Liver (tissue), 3 donors: ENCODE measurements at regions not wholly inside any gene's neighbourhood (a gene's known extent, or its start where the extent isn't known, plus 50 kb on each side); places are given as distances from the start of the nearest gene placed in this dataset.

Experiments used
- JUND ChIP-seq, 2 donors: IDR thresholded peaks; 2 replicates each; pipeline ENCODE4 v1.6.1; 2016; ENCODE audit warnings: antibody characterized with exemption in 2 of 2
- MAX ChIP-seq: IDR thresholded peaks from 2 replicates; pipeline ENCODE4 v1.6.1; 2016; ENCODE audit warnings: antibody characterized with exemption
- RAD21 ChIP-seq, 2 donors: IDR thresholded peaks; 2 replicates each; pipeline ENCODE4 v1.6.1; 2016; ENCODE audit warnings: antibody characterized with exemption in 2 of 2, mild to moderate bottlenecking in 2 of 2
- RXRA ChIP-seq, 2 donors: IDR thresholded peaks; 2 replicates each; pipeline ENCODE4 v1.6.1; 2017 to 2018; ENCODE audit warnings: antibody characterized with exemption in 2 of 2, mild to moderate bottlenecking in 1 of 2
- TAF1 ChIP-seq: conservative IDR thresholded peaks from 2 replicates; pipeline ENCODE4 v1.6.1; 2016; ENCODE audit warnings: antibody characterized with exemption, mild to moderate bottlenecking
- YY1 ChIP-seq: IDR thresholded peaks from 2 replicates; pipeline ENCODE4 v1.6.1; 2016; ENCODE audit warnings: antibody characterized with exemption, mild to moderate bottlenecking
- ZBTB33 ChIP-seq: IDR thresholded peaks from 2 replicates; pipeline ENCODE4 v1.6.1; 2016; ENCODE audit warnings: antibody characterized with exemption
- TF ChIP-seq, protein P1 (sequence below): fragments of 150-350 bp; IDR thresholded peaks from 2 replicates; pipeline ENCODE4 v1.5.1; 2017; ENCODE audit warnings: improper control_type of control experiment, low read depth, low read length; ENCODE audit not compliant: missing input control
- TF ChIP-seq, protein P2 (sequence below): IDR thresholded peaks from 2 replicates; pipeline ENCODE4 v1.6.1; 2016; ENCODE audit warnings: antibody characterized with exemption, mild to moderate bottlenecking
- donor health status: healthy.
- donor health status: healthy.

GRCh38 chr7:54090652-54091213 is 451.4 kb upstream of the VSTM2A start:
- TF ChIP-seq, protein P1, sequence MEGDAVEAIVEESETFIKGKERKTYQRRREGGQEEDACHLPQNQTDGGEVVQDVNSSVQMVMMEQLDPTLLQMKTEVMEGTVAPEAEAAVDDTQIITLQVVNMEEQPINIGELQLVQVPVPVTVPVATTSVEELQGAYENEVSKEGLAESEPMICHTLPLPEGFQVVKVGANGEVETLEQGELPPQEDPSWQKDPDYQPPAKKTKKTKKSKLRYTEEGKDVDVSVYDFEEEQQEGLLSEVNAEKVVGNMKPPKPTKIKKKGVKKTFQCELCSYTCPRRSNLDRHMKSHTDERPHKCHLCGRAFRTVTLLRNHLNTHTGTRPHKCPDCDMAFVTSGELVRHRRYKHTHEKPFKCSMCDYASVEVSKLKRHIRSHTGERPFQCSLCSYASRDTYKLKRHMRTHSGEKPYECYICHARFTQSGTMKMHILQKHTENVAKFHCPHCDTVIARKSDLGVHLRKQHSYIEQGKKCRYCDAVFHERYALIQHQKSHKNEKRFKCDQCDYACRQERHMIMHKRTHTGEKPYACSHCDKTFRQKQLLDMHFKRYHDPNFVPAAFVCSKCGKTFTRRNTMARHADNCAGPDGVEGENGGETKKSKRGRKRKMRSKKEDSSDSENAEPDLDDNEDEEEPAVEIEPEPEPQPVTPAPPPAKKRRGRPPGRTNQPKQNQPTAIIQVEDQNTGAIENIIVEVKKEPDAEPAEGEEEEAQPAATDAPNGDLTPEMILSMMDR = no peak
- TF ChIP-seq ZBTB33 (no peak), RAD21 (IDR thresholded peaks at IDR 0.05) (no peak), RXRA (IDR thresholded peaks at IDR 0.05) (no peak), YY1 (no peak), JUND (IDR thresholded peaks at IDR 0.05) (no peak), TAF1 (no peak), MAX (no peak)
- TF ChIP-seq, protein P2, sequence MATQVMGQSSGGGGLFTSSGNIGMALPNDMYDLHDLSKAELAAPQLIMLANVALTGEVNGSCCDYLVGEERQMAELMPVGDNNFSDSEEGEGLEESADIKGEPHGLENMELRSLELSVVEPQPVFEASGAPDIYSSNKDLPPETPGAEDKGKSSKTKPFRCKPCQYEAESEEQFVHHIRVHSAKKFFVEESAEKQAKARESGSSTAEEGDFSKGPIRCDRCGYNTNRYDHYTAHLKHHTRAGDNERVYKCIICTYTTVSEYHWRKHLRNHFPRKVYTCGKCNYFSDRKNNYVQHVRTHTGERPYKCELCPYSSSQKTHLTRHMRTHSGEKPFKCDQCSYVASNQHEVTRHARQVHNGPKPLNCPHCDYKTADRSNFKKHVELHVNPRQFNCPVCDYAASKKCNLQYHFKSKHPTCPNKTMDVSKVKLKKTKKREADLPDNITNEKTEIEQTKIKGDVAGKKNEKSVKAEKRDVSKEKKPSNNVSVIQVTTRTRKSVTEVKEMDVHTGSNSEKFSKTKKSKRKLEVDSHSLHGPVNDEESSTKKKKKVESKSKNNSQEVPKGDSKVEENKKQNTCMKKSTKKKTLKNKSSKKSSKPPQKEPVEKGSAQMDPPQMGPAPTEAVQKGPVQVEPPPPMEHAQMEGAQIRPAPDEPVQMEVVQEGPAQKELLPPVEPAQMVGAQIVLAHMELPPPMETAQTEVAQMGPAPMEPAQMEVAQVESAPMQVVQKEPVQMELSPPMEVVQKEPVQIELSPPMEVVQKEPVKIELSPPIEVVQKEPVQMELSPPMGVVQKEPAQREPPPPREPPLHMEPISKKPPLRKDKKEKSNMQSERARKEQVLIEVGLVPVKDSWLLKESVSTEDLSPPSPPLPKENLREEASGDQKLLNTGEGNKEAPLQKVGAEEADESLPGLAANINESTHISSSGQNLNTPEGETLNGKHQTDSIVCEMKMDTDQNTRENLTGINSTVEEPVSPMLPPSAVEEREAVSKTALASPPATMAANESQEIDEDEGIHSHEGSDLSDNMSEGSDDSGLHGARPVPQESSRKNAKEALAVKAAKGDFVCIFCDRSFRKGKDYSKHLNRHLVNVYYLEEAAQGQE = no peak
